ENCODE measurements at regions not wholly inside any gene's neighbourhood (a gene's known extent, or its start where the extent isn't known, plus 50 kb on each side); places are given as distances from the start of the nearest gene placed in this dataset.

DNA sequence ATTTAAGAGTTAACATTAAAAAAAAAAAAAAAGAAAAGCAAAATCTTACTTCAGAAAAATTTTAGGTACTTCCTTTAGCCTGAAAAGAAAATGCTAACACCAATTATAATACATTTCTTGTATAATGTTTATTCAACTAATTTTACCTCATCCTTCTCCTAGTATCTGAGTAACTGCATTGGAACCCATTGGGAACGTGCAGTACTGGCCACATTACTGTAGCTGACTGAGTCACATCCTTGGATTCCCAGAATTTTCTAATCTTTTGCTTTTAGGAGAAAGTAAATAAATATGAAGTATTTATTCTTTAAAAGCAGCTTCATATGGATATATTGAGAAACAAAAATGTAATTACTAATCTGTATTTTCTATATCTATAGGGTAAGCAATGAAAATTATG, 82.6 kb upstream of the SLITRK2 start:
- no peaks in the 10 kb centered on the region for H3K27me3 ChIP-seq
- DNase-seq = no peak
- H3K4me3 ChIP-seq = no peak overlapping the region
- no peaks in the 10 kb centered on the region for H3K4me1 ChIP-seq
- TF ChIP-seq, protein P1, sequence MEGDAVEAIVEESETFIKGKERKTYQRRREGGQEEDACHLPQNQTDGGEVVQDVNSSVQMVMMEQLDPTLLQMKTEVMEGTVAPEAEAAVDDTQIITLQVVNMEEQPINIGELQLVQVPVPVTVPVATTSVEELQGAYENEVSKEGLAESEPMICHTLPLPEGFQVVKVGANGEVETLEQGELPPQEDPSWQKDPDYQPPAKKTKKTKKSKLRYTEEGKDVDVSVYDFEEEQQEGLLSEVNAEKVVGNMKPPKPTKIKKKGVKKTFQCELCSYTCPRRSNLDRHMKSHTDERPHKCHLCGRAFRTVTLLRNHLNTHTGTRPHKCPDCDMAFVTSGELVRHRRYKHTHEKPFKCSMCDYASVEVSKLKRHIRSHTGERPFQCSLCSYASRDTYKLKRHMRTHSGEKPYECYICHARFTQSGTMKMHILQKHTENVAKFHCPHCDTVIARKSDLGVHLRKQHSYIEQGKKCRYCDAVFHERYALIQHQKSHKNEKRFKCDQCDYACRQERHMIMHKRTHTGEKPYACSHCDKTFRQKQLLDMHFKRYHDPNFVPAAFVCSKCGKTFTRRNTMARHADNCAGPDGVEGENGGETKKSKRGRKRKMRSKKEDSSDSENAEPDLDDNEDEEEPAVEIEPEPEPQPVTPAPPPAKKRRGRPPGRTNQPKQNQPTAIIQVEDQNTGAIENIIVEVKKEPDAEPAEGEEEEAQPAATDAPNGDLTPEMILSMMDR (IDR thresholded peaks at IDR 0.05) = no peak
- no peak for TF ChIP-seq POLR2A (IDR thresholded peaks at IDR 0.05)
- WGBS, 2 donors = 37 to 76% methylated on average over 1 of the region's 1 CpG
- H3K36me3 ChIP-seq = no peaks in the 10 kb centered on the region
- H3K9me3 ChIP-seq = no peaks in the 10 kb centered on the region
- intact Hi-C loops (cut with DNase I) = no loop called here
- H3K27ac ChIP-seq = no peak overlapping the region

DNA sequence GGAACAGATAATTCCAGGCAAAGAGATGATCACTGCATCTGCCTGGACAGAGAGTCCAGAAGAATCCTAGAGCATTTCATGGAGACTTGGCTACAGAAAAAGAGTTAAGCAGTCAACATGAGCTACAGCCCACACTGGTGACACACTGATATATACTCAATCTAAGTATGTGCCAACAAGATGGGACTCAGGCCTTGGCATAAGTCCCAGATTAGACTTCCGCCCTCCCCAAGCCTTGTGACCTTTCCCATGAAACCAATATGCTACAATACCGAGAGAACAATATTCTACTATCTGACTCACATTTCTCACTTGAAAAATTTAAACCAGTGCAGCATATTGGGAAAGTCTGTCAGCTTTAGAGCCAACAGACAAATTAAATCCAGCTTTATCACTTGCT, 65.7 kb upstream of the SLITRK2 start:
- WGBS, 2 donors = 41 to 71% methylated on average over 1 to 2 of the region's 2 CpGs

More for the DNA sequence above, 65.7 kb upstream of the SLITRK2 start:
- Histone ChIP-seq H3K36me3 (no peaks in the 10 kb centered on the region), H3K27me3 (no peaks in the 10 kb centered on the region), H3K9me3 (no peaks in the 10 kb centered on the region), H3K4me3 (no peak overlapping the region), H3K27ac (no peak overlapping the region), H3K4me1 (no peaks in the 10 kb centered on the region)
- intact Hi-C loops (cut with DNase I) = no loop called here
- no peak for DNase-seq
- TF ChIP-seq, protein P1 (IDR thresholded peaks at IDR 0.05) = no peak
- no peak for TF ChIP-seq POLR2A (IDR thresholded peaks at IDR 0.05)

Data from esophagus squamous epithelium (tissue), 5 donors.